ENCODE measurements at regions not wholly inside any gene's neighbourhood (a gene's known extent, or its start where the extent isn't known, plus 50 kb on each side); places are given as distances from the start of the nearest gene placed in this dataset.
"Not testable (repeated sequence)": the region's sequence is repeated elsewhere in the genome, so short reads cannot be mapped to it uniquely, and the experiment has no call there.

DNA sequence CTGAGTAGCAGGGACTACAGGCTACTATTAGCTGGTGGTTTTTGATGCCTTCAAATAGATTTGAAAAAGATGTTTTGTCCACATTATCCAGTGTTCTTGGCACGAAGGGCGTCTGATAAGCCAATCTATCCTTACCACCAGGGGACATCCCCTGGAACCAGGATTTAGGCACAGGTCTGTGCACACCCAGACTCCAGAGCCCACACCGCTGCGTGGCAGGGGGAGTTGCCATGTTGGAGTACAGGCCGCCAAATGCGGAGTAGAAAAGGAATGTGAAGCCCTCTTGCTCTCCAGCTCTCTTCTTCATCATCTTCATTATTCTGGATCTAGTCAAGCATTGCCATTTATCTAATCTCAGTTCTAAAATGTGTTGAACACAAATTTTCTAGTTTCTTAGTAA lies 54.3 kb downstream of the RNU1-4 start:
- WGBS (ENCODE audit: low lambda C conversion rate, missing lambda C conversion rate), result 91% methylated on average over 6 of the region's 6 CpGs
- not testable (repeated sequence) for H3K27me3 ChIP-seq, H3K4me2 ChIP-seq

DNA sequence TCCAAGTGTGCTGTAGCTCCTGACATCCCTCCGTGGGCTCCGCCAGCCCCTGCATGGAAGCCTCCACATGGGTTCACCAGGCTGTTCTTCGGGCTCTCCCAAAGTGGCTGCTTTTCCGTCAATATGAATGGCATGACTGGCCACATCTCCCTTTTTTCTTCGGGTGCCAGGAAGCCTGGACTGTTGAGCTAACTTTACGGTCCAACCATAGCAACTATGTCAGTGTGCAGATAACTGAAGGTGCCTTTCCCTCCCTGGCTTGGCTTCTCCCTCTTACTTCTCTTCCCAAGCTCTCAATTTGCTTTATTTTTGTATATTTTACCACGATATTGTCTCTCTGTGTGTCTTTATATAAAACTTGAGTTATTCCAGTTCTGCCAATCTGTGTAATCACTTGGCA lies 54.8 kb downstream of the RNU1-4 start:
- H3K27me3 ChIP-seq; H3K4me1 ChIP-seq (ENCODE audit: insufficient read depth); DNase-seq (ENCODE audit: low spot score); H3K36me3 ChIP-seq (replicated peaks; ENCODE audit: insufficient read depth, low read depth); H3K4me3 ChIP-seq; H3K27ac ChIP-seq; H3K79me2 ChIP-seq; H3K4me2 ChIP-seq; H4K20me1 ChIP-seq (ENCODE audit: insufficient read depth, poor library complexity, severe bottlenecking); H2AFZ ChIP-seq; H3K9me2 ChIP-seq (replicated peaks; ENCODE audit: insufficient read depth); H3K9me3 ChIP-seq (ENCODE audit: low read depth): not testable (repeated sequence)
- WGBS (ENCODE audit: low lambda C conversion rate, missing lambda C conversion rate), result 91% methylated on average over 6 of the region's 7 CpGs

More for the DNA sequence above, 54.3 kb downstream of the RNU1-4 start:
- not testable (repeated sequence) for H3K4me1 ChIP-seq (ENCODE audit: insufficient read depth); H2AFZ ChIP-seq; H3K9me3 ChIP-seq (ENCODE audit: low read depth); H3K79me2 ChIP-seq; H4K20me1 ChIP-seq (ENCODE audit: insufficient read depth, poor library complexity, severe bottlenecking); H3K27ac ChIP-seq; H3K4me3 ChIP-seq; H3K9me2 ChIP-seq (replicated peaks; ENCODE audit: insufficient read depth); H3K36me3 ChIP-seq (replicated peaks; ENCODE audit: insufficient read depth, low read depth)
- peak; percentile 1 for DNase-seq (ENCODE audit: low spot score)

DNA sequence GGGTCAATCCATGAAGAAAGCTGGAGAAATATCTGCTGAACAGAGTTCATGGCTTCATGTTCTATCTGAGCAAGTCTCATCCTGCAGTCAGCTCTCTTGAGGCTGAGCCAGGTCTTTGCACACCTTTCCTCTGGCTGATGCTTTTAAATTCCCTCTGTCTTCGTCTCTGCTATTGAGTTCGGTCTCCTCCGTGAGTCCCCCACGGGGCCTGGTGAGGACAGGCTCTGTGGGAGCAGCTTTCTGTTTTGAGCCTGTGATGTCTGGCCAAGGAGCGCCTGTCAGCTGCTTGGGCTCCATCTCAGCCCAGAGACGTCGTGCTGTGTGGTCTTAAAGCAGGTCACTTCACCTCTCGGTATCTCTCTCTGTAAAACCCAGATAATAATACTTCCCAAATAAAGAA lies 55.9 kb downstream of the RNU1-4 start:
- H3K27ac ChIP-seq; H3K4me3 ChIP-seq; H3K36me3 ChIP-seq (replicated peaks; ENCODE audit: insufficient read depth, low read depth); H3K4me1 ChIP-seq (ENCODE audit: insufficient read depth); H3K9me3 ChIP-seq (ENCODE audit: low read depth); H3K4me2 ChIP-seq; DNase-seq (ENCODE audit: low spot score); H4K20me1 ChIP-seq (ENCODE audit: insufficient read depth, poor library complexity, severe bottlenecking); H3K79me2 ChIP-seq; H2AFZ ChIP-seq; H3K27me3 ChIP-seq; H3K9me2 ChIP-seq (replicated peaks; ENCODE audit: insufficient read depth): not testable (repeated sequence)
- 74% methylated on average over 8 of the region's 8 CpGs for WGBS (ENCODE audit: low lambda C conversion rate, missing lambda C conversion rate)

DNA sequence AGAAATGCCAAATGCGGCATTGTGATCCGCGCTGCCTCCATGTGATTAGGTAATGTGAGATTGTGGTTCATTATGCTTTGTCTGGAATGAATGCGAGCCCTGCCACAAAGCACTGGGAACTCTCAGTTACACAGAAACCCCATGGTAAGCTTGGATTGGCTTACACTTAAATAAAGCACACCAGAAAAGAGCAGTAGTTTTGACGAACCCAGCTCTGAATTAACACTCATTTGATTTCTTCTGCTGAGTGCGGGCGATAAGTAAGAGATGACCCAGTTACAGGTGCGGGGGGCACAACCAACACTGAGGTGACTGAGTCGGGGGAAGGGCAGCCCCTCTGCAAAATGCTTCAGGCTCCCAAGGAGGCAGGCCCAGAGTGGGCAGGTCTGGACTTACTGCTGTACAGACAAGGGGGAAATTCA lies 56.3 kb downstream of the RNU1-4 start:
- not testable (repeated sequence) for H3K36me3 ChIP-seq (replicated peaks; ENCODE audit: insufficient read depth, low read depth); H3K27ac ChIP-seq; H3K4me2 ChIP-seq

DNA sequence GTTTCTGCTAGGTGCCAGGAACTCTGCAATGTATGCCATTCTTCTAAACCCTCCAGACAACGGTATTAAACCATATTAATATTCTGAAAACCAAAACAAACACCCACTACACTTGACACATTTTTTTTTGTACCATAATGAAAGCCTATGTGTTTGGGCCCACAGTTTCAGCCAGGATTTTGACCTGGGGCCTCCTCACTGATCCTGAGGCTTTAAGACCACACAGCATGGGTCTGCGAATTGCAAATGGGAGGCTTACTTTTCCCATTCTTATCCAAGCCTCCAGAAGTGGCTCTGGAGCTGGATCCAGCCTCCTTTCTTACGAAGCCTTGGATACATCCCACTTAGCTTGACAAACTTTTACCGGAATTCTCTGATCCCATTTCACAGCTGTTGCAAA lies 56.7 kb downstream of the RNU1-4 start:
- not testable (repeated sequence) for H2AFZ ChIP-seq; H3K27ac ChIP-seq; H3K79me2 ChIP-seq; H3K9me3 ChIP-seq (ENCODE audit: low read depth); H3K4me3 ChIP-seq; H3K4me1 ChIP-seq (ENCODE audit: insufficient read depth); H3K36me3 ChIP-seq (replicated peaks; ENCODE audit: insufficient read depth, low read depth); H3K9me2 ChIP-seq (replicated peaks; ENCODE audit: insufficient read depth); H3K4me2 ChIP-seq; H3K27me3 ChIP-seq; H4K20me1 ChIP-seq (ENCODE audit: insufficient read depth, poor library complexity, severe bottlenecking)
- WGBS (ENCODE audit: low lambda C conversion rate, missing lambda C conversion rate), result 78% methylated on average over 2 of the region's 4 CpGs
- DNase-seq (ENCODE audit: low spot score), result peak; percentile 1

More for the DNA sequence above, 56.3 kb downstream of the RNU1-4 start:
- not testable (repeated sequence) for H3K79me2 ChIP-seq; H3K27me3 ChIP-seq; H3K4me1 ChIP-seq (ENCODE audit: insufficient read depth); H3K9me3 ChIP-seq (ENCODE audit: low read depth); H4K20me1 ChIP-seq (ENCODE audit: insufficient read depth, poor library complexity, severe bottlenecking); H2AFZ ChIP-seq; H3K9me2 ChIP-seq (replicated peaks; ENCODE audit: insufficient read depth); H3K4me3 ChIP-seq
- WGBS (ENCODE audit: low lambda C conversion rate, missing lambda C conversion rate), result 82% methylated on average over 9 of the region's 9 CpGs
- peak; percentile 3 for DNase-seq (ENCODE audit: low spot score)

DNA sequence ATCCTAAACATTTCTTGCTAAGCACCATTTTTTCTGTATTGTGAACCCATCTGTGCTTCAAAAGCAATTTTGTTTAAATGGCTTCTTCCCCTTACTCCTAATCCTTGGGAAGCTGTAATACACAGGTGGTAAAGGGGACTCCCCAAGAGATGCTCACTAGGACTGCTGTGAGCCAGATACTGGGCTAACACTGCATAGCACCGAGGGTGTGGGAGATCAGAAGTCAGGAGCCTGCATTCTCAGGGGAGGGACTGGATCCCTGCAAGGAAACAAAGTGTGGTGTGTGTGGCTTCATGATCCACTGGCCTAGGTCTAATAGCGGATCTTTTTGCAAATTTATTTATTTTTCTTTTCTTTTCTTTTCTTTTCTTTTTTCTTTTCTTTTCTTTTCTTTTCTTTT lies 57.7 kb downstream of the RNU1-4 start:
- H3K79me2 ChIP-seq; H3K27ac ChIP-seq; H3K27me3 ChIP-seq; H2AFZ ChIP-seq; H3K36me3 ChIP-seq (replicated peaks; ENCODE audit: insufficient read depth, low read depth); H3K4me3 ChIP-seq; H3K4me2 ChIP-seq; H3K9me3 ChIP-seq (ENCODE audit: low read depth); H3K4me1 ChIP-seq (ENCODE audit: insufficient read depth); H3K9me2 ChIP-seq (replicated peaks; ENCODE audit: insufficient read depth); H4K20me1 ChIP-seq (ENCODE audit: insufficient read depth, poor library complexity, severe bottlenecking): not testable (repeated sequence)
- whole genome bisulfite sequencing (ENCODE audit: low lambda C conversion rate, missing lambda C conversion rate), result 82% methylated on average over 2 of the region's 2 CpGs
- DNase-seq (ENCODE audit: low spot score), result peak; percentile 0
